Dedifferentiated amniotic fluid mesenchymal stem cell (primary cell): ENCODE measurements at regions not wholly inside any gene's neighbourhood (a gene's known extent, or its start where the extent isn't known, plus 50 kb on each side); places are given as distances from the start of the nearest gene placed in this dataset.
"Not testable (repeated sequence)": the region's sequence is repeated elsewhere in the genome, so short reads cannot be mapped to it uniquely, and the experiment has no call there.

ENCODE experiments used
- DNase-seq: peaks from one replicate; pipeline ENCODE4 v3.0.0-alpha.2; 2016; ENCODE audit errors: extremely low spot score

DNA sequence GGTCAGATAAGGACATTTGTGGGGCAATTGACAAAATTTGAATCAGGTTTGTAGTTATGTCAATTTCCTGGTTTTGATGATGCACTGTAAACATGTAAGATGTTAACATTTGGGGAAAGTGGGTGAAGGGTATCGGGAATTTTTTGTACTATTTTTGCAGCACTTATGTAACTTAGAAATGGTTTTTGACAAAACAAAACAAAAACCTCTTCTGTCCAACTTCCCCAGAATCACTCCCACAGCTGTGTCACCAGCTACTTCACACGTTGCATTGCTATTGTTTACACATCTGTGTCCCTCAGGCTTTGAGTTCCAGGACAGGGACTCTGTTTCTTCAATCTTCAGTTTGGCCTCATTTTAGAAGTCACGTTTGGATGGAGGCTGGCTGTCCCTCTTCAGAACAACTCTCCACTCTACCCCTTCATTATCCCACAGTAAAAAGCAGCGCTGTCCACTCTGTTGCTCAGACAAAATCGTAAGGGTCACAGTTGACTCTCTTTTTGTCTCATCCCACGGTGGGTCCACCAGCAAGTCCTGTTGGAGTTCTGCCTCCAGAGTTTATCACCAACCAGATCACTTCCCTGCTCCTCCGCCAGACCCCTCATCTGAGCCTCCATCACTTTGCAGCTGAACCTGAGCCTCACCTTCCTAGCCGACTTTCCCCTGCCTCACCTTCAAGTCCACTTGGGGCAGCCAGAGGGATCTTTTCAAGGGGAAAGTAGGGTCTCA, 63.2 kb downstream of the NENF start:
- no peak for DNase-seq

GRCh38 chr1:212496682-212497081, 64.0 kb downstream of the NENF start:
- DNase-seq = no peak

DNA sequence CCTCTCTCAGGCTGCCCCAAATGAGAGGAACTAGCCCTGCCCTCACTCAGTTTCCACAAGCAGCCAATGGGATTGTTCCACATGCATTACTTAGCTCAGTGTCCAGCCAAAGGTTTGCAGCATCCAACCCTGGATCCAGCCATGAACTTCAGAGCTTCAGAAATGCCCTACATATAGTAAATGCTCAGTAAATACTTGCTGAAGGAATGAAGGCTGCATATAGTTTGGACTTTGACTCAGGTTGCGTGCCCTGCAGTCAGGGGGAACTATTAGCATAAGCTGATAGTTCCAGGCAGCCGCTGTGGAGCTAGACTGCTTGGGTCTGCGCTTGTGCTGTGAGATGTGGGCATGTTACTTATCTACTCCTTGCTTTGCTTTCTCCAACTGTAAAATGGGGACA, 64.8 kb downstream of the NENF start:
- no peak for DNase-seq

DNA sequence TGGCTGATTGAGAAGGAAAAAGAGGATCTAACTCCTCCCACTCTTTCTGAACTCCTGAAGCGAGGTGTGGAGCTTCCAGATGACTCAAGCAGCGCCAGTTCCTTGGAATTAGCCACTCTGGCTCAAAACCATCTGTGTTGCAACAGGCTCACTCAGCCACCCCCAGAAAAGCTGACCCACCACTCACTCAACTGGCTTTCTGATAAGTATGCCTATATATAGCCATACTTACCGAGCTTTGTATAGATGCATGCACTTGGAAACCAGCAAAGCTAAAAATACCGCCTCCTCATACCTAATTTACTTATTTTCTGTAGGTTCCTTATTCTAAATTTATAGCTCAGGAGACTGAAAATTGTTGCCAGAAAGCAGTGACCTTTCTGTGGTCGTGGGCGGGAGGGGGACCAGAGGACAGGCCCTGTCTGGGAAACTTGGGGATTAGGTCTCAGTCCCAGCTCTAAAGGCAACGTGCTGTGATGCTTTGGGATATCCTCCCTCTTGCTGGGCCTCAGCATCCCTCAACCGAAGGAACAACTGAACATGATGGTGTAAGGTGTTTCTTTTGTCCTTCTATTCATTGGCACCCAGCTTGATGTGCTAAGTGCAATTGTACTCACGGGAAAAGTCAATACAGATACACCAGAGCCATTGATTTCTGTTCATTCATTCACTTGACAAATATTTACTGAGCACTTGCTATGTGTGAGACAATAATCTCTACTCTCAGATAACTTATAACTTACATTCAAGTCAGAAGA, 65.7 kb downstream of the NENF start:
- peak; percentile 52 for DNase-seq

DNA sequence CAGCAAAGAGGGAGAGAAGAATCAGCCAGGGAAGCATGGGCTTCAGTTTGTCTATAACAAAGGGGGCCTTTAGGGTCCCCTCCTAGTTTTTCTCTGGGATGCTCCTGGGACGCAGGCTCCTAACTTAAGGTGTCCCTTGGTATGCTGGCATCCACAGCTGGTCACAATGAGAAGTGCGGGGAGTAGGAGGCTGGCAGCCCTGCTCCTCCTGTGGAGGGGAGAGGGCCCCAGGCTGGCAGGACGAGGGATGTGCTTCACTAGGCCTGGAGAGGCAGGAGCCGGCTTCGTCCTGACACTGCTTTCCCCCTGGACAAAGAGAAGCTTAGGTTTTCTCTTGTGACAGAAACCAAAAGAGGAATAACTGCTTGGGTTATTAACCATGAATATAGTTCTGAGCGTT, 67.6 kb downstream of the NENF start:
- DNase-seq = no peak

- DNase-seq = no peak
Observed at GRCh38 chr1:212500983-212501382, 68.3 kb downstream of the NENF start.

DNA sequence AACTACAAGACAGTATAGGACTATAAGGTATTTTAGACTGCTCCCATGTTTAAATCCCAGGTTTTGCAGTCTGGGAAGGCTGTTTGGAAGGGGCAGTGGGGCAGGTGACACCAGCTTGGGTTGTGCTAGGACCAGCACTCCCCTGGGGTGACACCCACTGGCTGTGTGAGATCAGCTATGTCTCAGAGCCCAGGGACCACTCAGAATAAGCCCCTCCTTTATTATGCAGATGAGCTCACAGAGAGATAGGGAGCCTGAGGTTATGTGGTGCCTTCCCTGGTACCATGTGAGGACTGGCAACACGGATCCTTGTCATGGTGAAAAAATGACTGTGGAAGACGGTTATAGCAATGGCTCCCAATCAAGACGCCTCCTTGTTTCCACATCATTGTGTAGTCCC, 71.0 kb downstream of the NENF start:
- DNase-seq = no peak

DNA sequence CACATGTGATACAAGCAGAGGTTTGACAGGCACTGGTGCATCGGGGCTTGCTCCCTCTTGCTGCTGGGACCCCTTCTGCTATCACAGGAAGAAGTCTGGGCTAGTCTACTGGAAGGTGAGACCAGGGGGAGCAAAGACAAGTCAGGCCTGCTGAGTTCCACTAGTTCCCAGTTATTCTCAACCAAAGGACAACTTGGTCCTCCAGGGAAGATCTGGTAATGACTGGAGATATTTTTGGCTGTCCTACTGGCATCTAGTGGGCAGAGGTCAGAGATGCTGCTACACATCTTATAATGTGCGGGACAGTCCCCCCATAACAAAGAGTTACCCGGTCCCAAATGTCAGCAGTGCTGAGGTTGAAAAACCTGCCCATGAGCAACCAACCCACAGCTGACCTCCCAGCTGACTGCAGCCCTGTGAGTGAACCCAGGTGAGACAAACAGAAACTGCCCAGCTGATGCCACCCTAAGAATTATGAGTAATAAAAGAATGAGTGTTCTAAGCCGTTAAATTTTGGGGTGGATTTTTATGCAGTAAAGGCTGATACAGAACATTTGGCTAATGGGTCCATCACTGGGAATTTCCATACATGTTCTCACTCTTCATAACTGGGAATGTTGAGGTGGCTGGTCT, 71.6 kb downstream of the NENF start:
- DNase-seq = no peak

GRCh38 chr1:212506666-212507065, 73.9 kb downstream of the NENF start:
- no peak for DNase-seq

GRCh38 chr1:212507369-212507768, 74.6 kb downstream of the NENF start:
- DNase-seq = no peak

- no peak for DNase-seq
Observed at GRCh38 chr1:212512816-212513559, 80.3 kb downstream of the NENF start.

GRCh38 chr1:212513586-212513985, 80.9 kb downstream of the NENF start:
- DNase-seq = no peak

- DNase-seq = no peak
Observed at GRCh38 chr1:212514056-212514614, 81.4 kb downstream of the NENF start.

DNA sequence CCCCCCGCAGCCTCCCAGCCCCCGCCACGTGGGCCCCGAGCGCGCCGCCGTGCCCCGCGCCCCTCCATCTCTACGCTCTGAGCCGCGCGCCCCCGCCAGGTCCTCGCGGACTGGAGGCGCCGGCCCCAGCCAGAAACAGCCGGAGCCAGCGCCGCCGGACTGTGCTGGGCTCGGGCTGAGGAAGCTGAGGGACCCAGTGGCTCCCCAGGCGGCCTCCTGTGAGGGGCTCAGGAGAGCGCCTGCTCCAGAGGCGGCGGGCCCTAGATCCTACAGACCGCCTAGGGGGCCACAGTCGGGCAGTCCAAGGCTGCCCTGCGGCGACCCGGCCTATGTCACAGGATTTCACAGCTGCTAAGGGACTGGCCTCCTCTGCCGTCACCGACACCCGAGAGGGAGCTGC, 82.1 kb downstream of the NENF start:
- DNase-seq = no peak

GRCh38 chr1:212515329-212515760, 82.6 kb downstream of the NENF start:
- no peak for DNase-seq

- DNase-seq = not testable (repeated sequence)
Observed at GRCh38 chr1:212516012-212516411, 83.3 kb downstream of the NENF start.

GRCh38 chr1:212518188-212519054, 85.7 kb downstream of the NENF start:
- DNase-seq = peak; percentile 40

GRCh38 chr1:212519131-212519530, 86.4 kb downstream of the NENF start:
- no peak for DNase-seq

- no peak for DNase-seq
Observed at GRCh38 chr1:212520299-212520698, 87.6 kb downstream of the NENF start.

- DNase-seq = no peak
Observed at GRCh38 chr1:212520746-212521145, 87.8 kb upstream of the ATF3 start.
